H1 (cell line): ENCODE measurements at regions not wholly inside any gene's neighbourhood (a gene's known extent, or its start where the extent isn't known, plus 50 kb on each side); places are given as distances from the start of the nearest gene placed in this dataset.
"Not testable (repeated sequence)": the region's sequence is repeated elsewhere in the genome, so short reads cannot be mapped to it uniquely, and the experiment has no call there.

Source experiments
- CTCF ChIA-PET: fragments of 300-600 bp; sonication (Branson Sonifier 250); formaldehyde crosslinking; loops from one replicate; lab custom pipeline; 2021; ENCODE audit not compliant: partially characterized antibody; lab: Charles Lee
- POLR2A ChIA-PET: fragments of 300-600 bp; sonication (Branson Sonifier 250); formaldehyde crosslinking; loops from one replicate; lab custom pipeline; 2021; ENCODE audit warnings: inconsistent platforms; ENCODE audit not compliant: partially characterized antibody; lab: Charles Lee
- DNase-seq, 2 experiments: peaks; one replicate each; pipeline versions ENCODE4 v3.0.0 to v3.0.0-alpha.2; 2010 to 2022; ENCODE audit warnings: low spot score in 2 of 2, low read depth in 1 of 2, mixed read lengths in 1 of 2
- FAIRE-seq: peaks from 2 replicates; lab custom pipeline; 2011; peaks lifted over from hg19 to GRCh38; lab: Jason Lieb, UNC
- H2AFZ ChIP-seq: 2 replicates; pipeline ENCODE4 v1.8.1; 2012; ENCODE audit warnings: low read length, inconsistent platforms
- H2AK5ac ChIP-seq: 2 replicates; pipeline ENCODE4 v1.6.1; 2013; ENCODE audit warnings: low read depth, low read length
- H2BK120ac ChIP-seq: replicated peaks from 2 replicates; pipeline ENCODE3; 2013; ENCODE audit warnings: low read depth, low read length, inconsistent platforms
- H2BK12ac ChIP-seq: 2 replicates; pipeline ENCODE4 v1.6.1; 2013; ENCODE audit warnings: low read depth, low read length
- H2BK15ac ChIP-seq: 2 replicates; pipeline ENCODE4 v1.6.1; 2013; ENCODE audit warnings: low read length
- H2BK20ac ChIP-seq: 2 replicates; pipeline ENCODE4 v1.6.1; 2013; ENCODE audit warnings: low read length
- H2BK5ac ChIP-seq: 2 replicates; pipeline ENCODE4 v1.6.1; 2013; ENCODE audit warnings: low read depth, low read length
- H3K14ac ChIP-seq: 2 replicates; pipeline ENCODE4 v1.6.1; 2013; ENCODE audit warnings: inconsistent platforms; ENCODE audit not compliant: insufficient read length
- H3K18ac ChIP-seq: 2 replicates; pipeline ENCODE4 v1.6.1; 2013; ENCODE audit warnings: low read length; ENCODE audit errors: extremely low read depth
- H3K23ac ChIP-seq: 2 replicates; pipeline ENCODE4 v1.6.1; 2013; ENCODE audit warnings: inconsistent platforms; ENCODE audit not compliant: insufficient read length
- H3K23me2 ChIP-seq: 2 replicates; pipeline ENCODE4 v1.6.1; 2013; ENCODE audit warnings: low read depth, low read length
- H3K27ac ChIP-seq: 2 replicates; pipeline ENCODE4 v1.6.1; 2011; ENCODE audit warnings: low read depth, low read length, inconsistent platforms
- H3K27me3 ChIP-seq, 4 experiments: replicated peaks in 1 of 4; 1 replicate in 1 of 4; 2 replicates in 3 of 4; pipeline versions ENCODE4 v1.6.1 to v1.8.1; 2011 to 2013; ENCODE audit warnings: low read length in 3 of 4, mild to moderate bottlenecking in 3 of 4, inconsistent platforms in 2 of 4, mixed read lengths in 2 of 4, moderate library complexity in 1 of 4; ENCODE audit not compliant: control insufficient read depth in 3 of 4, insufficient read depth in 3 of 4; ENCODE audit errors: extremely low read depth in 1 of 4
- H3K36me3 ChIP-seq, 4 experiments: 2 replicates each; pipeline versions ENCODE4 v1.6.1 to v1.8.1; 2011 to 2013; ENCODE audit warnings: mild to moderate bottlenecking in 4 of 4, low read length in 3 of 4, moderate library complexity in 2 of 4, control low read depth in 1 of 4, inconsistent platforms in 1 of 4; ENCODE audit not compliant: insufficient read depth in 4 of 4, control insufficient read depth in 2 of 4
- H3K4ac ChIP-seq: replicated peaks from 2 replicates; pipeline ENCODE3; 2013; ENCODE audit warnings: low read length, low read depth, mixed read lengths, inconsistent platforms; ENCODE audit not compliant: insufficient read length
- H3K4me1 ChIP-seq, 4 experiments: replicated peaks in 1 of 4; 1 replicate in 1 of 4; 2 replicates in 3 of 4; pipeline versions ENCODE4 v1.6.1 to v1.8.1; 2011 to 2013; ENCODE audit warnings: low read length in 3 of 4, inconsistent platforms in 2 of 4, mixed read lengths in 1 of 4; ENCODE audit not compliant: insufficient read depth in 4 of 4, control insufficient read depth in 3 of 4
- H3K4me2 ChIP-seq, 2 experiments: 2 replicates each; pipeline versions ENCODE4 v1.6.1 to v1.8.1; 2011 to 2013; ENCODE audit warnings: low read depth in 2 of 2, low read length in 2 of 2, control low read depth in 1 of 2, inconsistent platforms in 1 of 2, mild to moderate bottlenecking in 1 of 2; ENCODE audit not compliant: insufficient read depth in 1 of 2
- H3K4me3 ChIP-seq, 4 experiments: fragments of 200-600, 300-600 bp in 1 of 4; sonication (generic), shearing (Covaris generic), sonication (Bioruptor Twin) in 1 of 4; 2 replicates each; pipeline versions ENCODE4 v1.5.1 to v1.8.1; 2011 to 2016; ENCODE audit warnings: low read length in 4 of 4, low read depth in 3 of 4, control low read depth in 2 of 4, inconsistent platforms in 2 of 4, mild to moderate bottlenecking in 2 of 4, mixed read lengths in 1 of 4, moderate library complexity in 1 of 4; ENCODE audit not compliant: insufficient read depth in 2 of 4; ENCODE audit errors: extremely low read depth in 1 of 4
- H3K56ac ChIP-seq: replicated peaks from 2 replicates; pipeline ENCODE3; 2013; ENCODE audit warnings: low read depth, mild to moderate bottlenecking, mixed read lengths, low read length, inconsistent platforms; ENCODE audit not compliant: insufficient read length
- H3K79me1 ChIP-seq: 2 replicates; pipeline ENCODE4 v1.6.1; 2013; ENCODE audit warnings: low read depth, low read length, control low read depth
- H3K79me2 ChIP-seq, 2 experiments: 2 replicates each; pipeline versions ENCODE4 v1.6.1 to v1.8.1; 2012 to 2013; ENCODE audit warnings: low read length in 2 of 2, mild to moderate bottlenecking in 2 of 2, inconsistent platforms in 1 of 2; ENCODE audit not compliant: insufficient read depth in 2 of 2, control insufficient read depth in 1 of 2
- H3K9ac ChIP-seq, 4 experiments: replicated peaks in 1 of 4; 1 replicate in 1 of 4; 2 replicates in 3 of 4; pipeline versions ENCODE4 v1.6.1 to v1.8.1; 2011 to 2013; ENCODE audit warnings: low read depth in 3 of 4, low read length in 3 of 4, control low read depth in 2 of 4, mild to moderate bottlenecking in 2 of 4, moderate library complexity in 2 of 4, inconsistent platforms in 1 of 4; ENCODE audit errors: extremely low read depth in 1 of 4
- H3K9me3 ChIP-seq, 2 experiments: 2 replicates each; pipeline versions ENCODE4 v1.6.1 to v1.8.1; 2012 to 2013; ENCODE audit warnings: mild to moderate bottlenecking in 2 of 2, moderate library complexity in 2 of 2, control low read depth in 1 of 2, inconsistent platforms in 1 of 2, low read depth in 1 of 2, low read length in 1 of 2, mixed read lengths in 1 of 2; ENCODE audit not compliant: insufficient read depth in 2 of 2
- H4K20me1 ChIP-seq, 2 experiments: replicated peaks in 1 of 2; 2 replicates each; pipeline versions ENCODE3 to v1.8.1; 2011 to 2013; ENCODE audit warnings: inconsistent platforms in 2 of 2, low read length in 2 of 2, mild to moderate bottlenecking in 1 of 2; ENCODE audit not compliant: insufficient read depth in 2 of 2, control insufficient read depth in 1 of 2
- H4K5ac ChIP-seq: 2 replicates; pipeline ENCODE4 v1.6.1; 2013; ENCODE audit warnings: low read length, low read depth, mixed read lengths, inconsistent platforms; ENCODE audit not compliant: insufficient read length
- H4K8ac ChIP-seq: 2 replicates; pipeline ENCODE4 v1.8.0; 2013; ENCODE audit warnings: mild to moderate bottlenecking, moderate library complexity, low read length, inconsistent platforms; ENCODE audit not compliant: insufficient read depth; ENCODE audit errors: extremely low read depth
- H4K91ac ChIP-seq: replicated peaks from 2 replicates; pipeline ENCODE3; 2013; ENCODE audit warnings: low read length, mixed read lengths, inconsistent platforms; ENCODE audit not compliant: insufficient read length
- WGBS, 2 experiments: shearing (Covaris generic) in 1 of 2; methylation state at CpG; one replicate each; pipeline versions ENCODE4 v1.1.6 to v1.1.7; 2013 to 2015; ENCODE audit warnings: low lambda C conversion rate in 2 of 2, mixed read lengths in 2 of 2, inconsistent platforms in 1 of 2, low coverage in 1 of 2, missing lambda C conversion rate in 1 of 2; ENCODE audit not compliant: insufficient replicate concordance in 2 of 2, insufficient coverage in 1 of 2, insufficient read length in 1 of 2; ENCODE audit errors: extremely low coverage in 1 of 2, missing lambda C conversion rate in 1 of 2; 5-methylcytosine and 5-hydroxymethylcytosine counted together

- H4K20me1 ChIP-seq, H3K9ac ChIP-seq, H3K23me2 ChIP-seq, H3K4ac ChIP-seq, H2BK15ac ChIP-seq, H2AK5ac ChIP-seq, H2BK5ac ChIP-seq, H4K5ac ChIP-seq, FAIRE-seq, H3K18ac ChIP-seq, H3K27me3 ChIP-seq, H3K4me3 ChIP-seq, H3K4me2 ChIP-seq, H3K79me2 ChIP-seq, H2BK20ac ChIP-seq, H3K9me3 ChIP-seq, CTCF ChIA-PET, H3K36me3 ChIP-seq, H2AFZ ChIP-seq, H2BK120ac ChIP-seq, DNase-seq, POLR2A ChIA-PET, H4K8ac ChIP-seq, H3K56ac ChIP-seq, H3K4me1 ChIP-seq, H2BK12ac ChIP-seq, H3K14ac ChIP-seq, H3K27ac ChIP-seq, H4K91ac ChIP-seq, H3K79me1 ChIP-seq, H3K23ac ChIP-seq: not testable (repeated sequence)
- WGBS, 2 experiments, result 100% methylated on average over 1 of the region's 1 CpG; no CpG with 5 or more reads in 1 of the 2 experiments
Observed at GRCh38 chr4:86515963-86516362, 78.2 kb upstream of the PTPN13 start.
